ENCODE measurements at regions not wholly inside any gene's neighbourhood (a gene's known extent, or its start where the extent isn't known, plus 50 kb on each side); places are given as distances from the start of the nearest gene placed in this dataset.

DNA sequence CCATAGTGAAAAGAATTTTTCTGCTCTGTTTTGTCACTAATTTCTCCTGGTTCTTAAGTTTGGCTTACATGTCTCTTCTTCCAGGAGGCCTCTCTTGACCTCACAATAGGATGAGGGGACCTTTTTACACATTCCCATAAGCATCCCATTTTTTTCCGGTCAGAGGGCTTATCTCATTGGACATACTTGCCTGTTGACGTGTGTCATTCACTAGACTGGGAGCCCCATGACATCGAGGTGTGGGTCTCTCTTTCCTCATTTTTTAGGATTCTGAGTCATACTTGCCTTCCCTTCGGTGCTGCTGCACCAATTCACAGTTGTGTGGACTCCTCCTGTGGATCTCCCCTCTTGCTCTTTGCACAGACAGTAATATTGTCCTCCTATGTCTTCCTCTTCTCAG lies 601.8 kb downstream of the GATA3 start:
- ChIA-PET CTCF (interaction anchor here (0.9 kb wide), 1 partner anchor 11 kb away, joined by 3 read pairs; no protein-coding TSS in a partner anchor), POLR2A (no interaction called here)
- WGBS (ENCODE audit: missing lambda C conversion rate) = 64% methylated on average over 4 of the region's 4 CpGs
- no peaks in the 10 kb centered on the region for H3K4me1 ChIP-seq
- H3K9me3 ChIP-seq = no peaks in the 10 kb centered on the region
- ATAC-seq (no peak), DNase-seq (ENCODE audit: low read depth in 1 of 2, low spot score in 1 of 2) (no peak), FAIRE-seq (no peak)
- no peak overlapping the region for H3K4me3 ChIP-seq
- no peak overlapping the region for H3K27ac ChIP-seq
- no peak overlapping the region for H3K4me2 ChIP-seq
- TF ChIP-seq ESRRA (IDR thresholded peaks at IDR 0.05; ENCODE audit: borderline replicate concordance, low read length) = no peak
- no peak for TF ChIP-seq SREBF2 (IDR thresholded peaks at IDR 0.05)
- TF ChIP-seq HMGXB4 (CRISPR knock-in tag; IDR thresholded peaks at IDR 0.05; ENCODE audit: borderline replicate concordance) = no peak
- TF ChIP-seq NFE2L2 (conservative IDR thresholded peaks at IDR 0.05; ENCODE audit: low read length) = no peak
- no peak for TF ChIP-seq HOXB5 (CRISPR knock-in tag; IDR thresholded peaks at IDR 0.05)
- no peak for TF ChIP-seq BHLHE40 (IDR thresholded peaks at IDR 0.05; ENCODE audit: low read depth, low read length)
- TF ChIP-seq, protein P1, sequence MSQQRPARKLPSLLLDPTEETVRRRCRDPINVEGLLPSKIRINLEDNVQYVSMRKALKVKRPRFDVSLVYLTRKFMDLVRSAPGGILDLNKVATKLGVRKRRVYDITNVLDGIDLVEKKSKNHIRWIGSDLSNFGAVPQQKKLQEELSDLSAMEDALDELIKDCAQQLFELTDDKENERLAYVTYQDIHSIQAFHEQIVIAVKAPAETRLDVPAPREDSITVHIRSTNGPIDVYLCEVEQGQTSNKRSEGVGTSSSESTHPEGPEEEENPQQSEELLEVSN (IDR thresholded peaks at IDR 0.05; ENCODE audit: borderline replicate concordance, low read depth) = no peak
- TF ChIP-seq, protein P2, sequence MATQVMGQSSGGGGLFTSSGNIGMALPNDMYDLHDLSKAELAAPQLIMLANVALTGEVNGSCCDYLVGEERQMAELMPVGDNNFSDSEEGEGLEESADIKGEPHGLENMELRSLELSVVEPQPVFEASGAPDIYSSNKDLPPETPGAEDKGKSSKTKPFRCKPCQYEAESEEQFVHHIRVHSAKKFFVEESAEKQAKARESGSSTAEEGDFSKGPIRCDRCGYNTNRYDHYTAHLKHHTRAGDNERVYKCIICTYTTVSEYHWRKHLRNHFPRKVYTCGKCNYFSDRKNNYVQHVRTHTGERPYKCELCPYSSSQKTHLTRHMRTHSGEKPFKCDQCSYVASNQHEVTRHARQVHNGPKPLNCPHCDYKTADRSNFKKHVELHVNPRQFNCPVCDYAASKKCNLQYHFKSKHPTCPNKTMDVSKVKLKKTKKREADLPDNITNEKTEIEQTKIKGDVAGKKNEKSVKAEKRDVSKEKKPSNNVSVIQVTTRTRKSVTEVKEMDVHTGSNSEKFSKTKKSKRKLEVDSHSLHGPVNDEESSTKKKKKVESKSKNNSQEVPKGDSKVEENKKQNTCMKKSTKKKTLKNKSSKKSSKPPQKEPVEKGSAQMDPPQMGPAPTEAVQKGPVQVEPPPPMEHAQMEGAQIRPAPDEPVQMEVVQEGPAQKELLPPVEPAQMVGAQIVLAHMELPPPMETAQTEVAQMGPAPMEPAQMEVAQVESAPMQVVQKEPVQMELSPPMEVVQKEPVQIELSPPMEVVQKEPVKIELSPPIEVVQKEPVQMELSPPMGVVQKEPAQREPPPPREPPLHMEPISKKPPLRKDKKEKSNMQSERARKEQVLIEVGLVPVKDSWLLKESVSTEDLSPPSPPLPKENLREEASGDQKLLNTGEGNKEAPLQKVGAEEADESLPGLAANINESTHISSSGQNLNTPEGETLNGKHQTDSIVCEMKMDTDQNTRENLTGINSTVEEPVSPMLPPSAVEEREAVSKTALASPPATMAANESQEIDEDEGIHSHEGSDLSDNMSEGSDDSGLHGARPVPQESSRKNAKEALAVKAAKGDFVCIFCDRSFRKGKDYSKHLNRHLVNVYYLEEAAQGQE (IDR thresholded peaks at IDR 0.05) = no peak
- no peak for TF ChIP-seq MAFK (IDR thresholded peaks at IDR 0.05; ENCODE audit: partially characterized antibody)
- no peak for TF ChIP-seq KDM1A (IDR thresholded peaks at IDR 0.05; ENCODE audit: low read depth)
- no peak for TF ChIP-seq NPAS2 (CRISPR knock-in tag; IDR thresholded peaks at IDR 0.05; ENCODE audit: borderline replicate concordance)
- TF ChIP-seq MYC (IDR thresholded peaks at IDR 0.05; ENCODE audit: borderline replicate concordance, low read length) = no peak
- TF ChIP-seq HEYL (CRISPR knock-in tag; IDR thresholded peaks at IDR 0.05) = no peak
- no peak for TF ChIP-seq PHF8 (IDR thresholded peaks at IDR 0.05; ENCODE audit: borderline replicate concordance, low read depth)
- TF ChIP-seq RARB (CRISPR knock-in tag; IDR thresholded peaks at IDR 0.05) = no peak
- no peak for TF ChIP-seq SMC3 (IDR thresholded peaks at IDR 0.05)
- no peak for TF ChIP-seq TP53 (CRISPR knock-in tag; IDR thresholded peaks at IDR 0.05)

- H3K27ac ChIP-seq = no peak overlapping the region
- FAIRE-seq = no peak
- H3K4me2 ChIP-seq = no peak overlapping the region
- CTCF ChIA-PET = no interaction called here
- H3K4me1 ChIP-seq = no peaks in the 10 kb centered on the region
- ATAC-seq = no peak
- no peak for TF ChIP-seq ZSCAN20 (CRISPR knock-in tag; IDR thresholded peaks at IDR 0.05)
- no peak for TF ChIP-seq HEYL (CRISPR knock-in tag; IDR thresholded peaks at IDR 0.05)
- TF ChIP-seq, protein P3, sequence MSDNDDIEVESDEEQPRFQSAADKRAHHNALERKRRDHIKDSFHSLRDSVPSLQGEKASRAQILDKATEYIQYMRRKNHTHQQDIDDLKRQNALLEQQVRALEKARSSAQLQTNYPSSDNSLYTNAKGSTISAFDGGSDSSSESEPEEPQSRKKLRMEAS (IDR thresholded peaks at IDR 0.05) = no peak
- no peak for TF ChIP-seq RFX5 (IDR thresholded peaks at IDR 0.05)
- H3K4me3 ChIP-seq = no peak overlapping the region
- no peaks in the 10 kb centered on the region for H3K9me3 ChIP-seq
- DNase-seq (ENCODE audit: low read depth in 1 of 2, low spot score in 1 of 2) = no peak
- POLR2A ChIA-PET = no interaction called here
- 14% methylated on average over 2 of the region's 2 CpGs for WGBS (ENCODE audit: missing lambda C conversion rate)
These were observed 605.5 kb downstream of the GATA3 start for GRCh38 chr10:8659982-8660381.
